Astrocyte (in vitro differentiated cells and primary cell): ENCODE measurements at regions not wholly inside any gene's neighbourhood (a gene's known extent, or its start where the extent isn't known, plus 50 kb on each side); places are given as distances from the start of the nearest gene placed in this dataset.

Experiments used
- DNase-seq: peaks from one replicate; pipeline ENCODE4 v3.0.0-alpha.2; 2010; ENCODE audit warnings: low read depth
- FAIRE-seq: peaks from 2 replicates; lab custom pipeline; 2011; peaks lifted over from hg19 to GRCh38; lab: Jason Lieb, UNC
- H2AFZ ChIP-seq: 2 replicates; pipeline ENCODE4 v1.6.0; 2012; ENCODE audit warnings: low read depth, low read length, inconsistent platforms
- H3K27ac ChIP-seq: 2 replicates; pipeline ENCODE4 v1.5.1; 2011; ENCODE audit warnings: low read depth, low read length, inconsistent platforms
- H3K27me3 ChIP-seq: 2 replicates; pipeline ENCODE4 v1.6.0; 2011; ENCODE audit warnings: low read length, inconsistent platforms; ENCODE audit not compliant: insufficient read depth
- H3K36me3 ChIP-seq: 2 replicates; pipeline ENCODE4 v1.5.1; 2011; ENCODE audit warnings: low read length, inconsistent platforms; ENCODE audit not compliant: insufficient read depth
- H3K4me1 ChIP-seq: 2 replicates; pipeline ENCODE4 v1.5.1; 2011; ENCODE audit warnings: low read length, inconsistent platforms; ENCODE audit not compliant: insufficient read depth
- H3K4me2 ChIP-seq: 2 replicates; pipeline ENCODE4 v1.6.0; 2012; ENCODE audit warnings: low read length, inconsistent platforms
- H3K4me3 ChIP-seq: 2 replicates; pipeline ENCODE4 v1.5.1; 2011; ENCODE audit warnings: low read depth, mild to moderate bottlenecking, low read length, inconsistent platforms; ENCODE audit not compliant: insufficient read depth
- H3K79me2 ChIP-seq: 2 replicates; pipeline ENCODE4 v1.6.0; 2012; ENCODE audit warnings: mild to moderate bottlenecking, low read length, inconsistent platforms; ENCODE audit not compliant: insufficient read depth
- H3K9ac ChIP-seq: 2 replicates; pipeline ENCODE4 v1.6.0; 2012; ENCODE audit warnings: mild to moderate bottlenecking, low read length, inconsistent platforms
- H3K9me3 ChIP-seq: 2 replicates; pipeline ENCODE4 v1.5.1; 2012; ENCODE audit warnings: low read depth, mild to moderate bottlenecking, low read length, inconsistent platforms; ENCODE audit not compliant: insufficient read depth
- H4K20me1 ChIP-seq: 2 replicates; pipeline ENCODE4 v1.6.0; 2012; ENCODE audit warnings: low read length, inconsistent platforms; ENCODE audit not compliant: insufficient read depth
- H3K27ac Mint-ChIP-seq: one replicate; pipeline ENCODE4 v1.8.0; 2021; ENCODE audit warnings: mild to moderate bottlenecking, mixed read lengths; ENCODE audit not compliant: unreplicated experiment
- H3K27me3 Mint-ChIP-seq: one replicate; pipeline ENCODE4 v1.8.0; 2021; ENCODE audit warnings: low read depth, mixed read lengths; ENCODE audit not compliant: unreplicated experiment
- H3K36me3 Mint-ChIP-seq: one replicate; pipeline ENCODE4 v1.8.0; 2021; ENCODE audit warnings: low read depth, mixed read lengths; ENCODE audit not compliant: unreplicated experiment
- H3K4me1 Mint-ChIP-seq: one replicate; pipeline ENCODE4 v1.8.0; 2021; ENCODE audit warnings: low read depth, mixed read lengths; ENCODE audit not compliant: unreplicated experiment
- H3K4me3 Mint-ChIP-seq: one replicate; pipeline ENCODE4 v1.8.0; 2021; ENCODE audit warnings: mild to moderate bottlenecking, moderate library complexity, mixed read lengths; ENCODE audit not compliant: unreplicated experiment
- H3K9me3 Mint-ChIP-seq: one replicate; pipeline ENCODE4 v1.8.0; 2021; ENCODE audit warnings: mild to moderate bottlenecking, mixed read lengths; ENCODE audit not compliant: unreplicated experiment
- CTCF ChIP-seq: IDR thresholded peaks from 2 replicates; pipeline ENCODE4 v1.5.1; 2011; ENCODE audit warnings: low read depth, mild to moderate bottlenecking, inconsistent platforms, low read length, moderate library complexity; ENCODE audit not compliant: insufficient read depth
- EZH2 ChIP-seq: IDR thresholded peaks from 2 replicates; pipeline ENCODE4 v1.6.1; 2012; ENCODE audit warnings: mild to moderate bottlenecking, low read length, inconsistent platforms; ENCODE audit not compliant: insufficient read depth

- Histone ChIP-seq H3K4me2 (no peak overlapping the region), H4K20me1 (no peaks in the 10 kb centered on the region), H2AFZ (no peak overlapping the region), H3K79me2 (no peaks in the 10 kb centered on the region), H3K9ac (no peak overlapping the region), H3K27ac (no peak overlapping the region), H3K4me3 (no peak overlapping the region), H3K4me1 (peaks cover 12% of the 10 kb centered on the region), H3K9me3 (no peaks in the 10 kb centered on the region), H3K27me3 (no peaks in the 10 kb centered on the region), H3K36me3 (no peaks in the 10 kb centered on the region)
- no peak for TF ChIP-seq EZH2
- TF ChIP-seq CTCF = no peak
- Mint-ChIP-seq H3K36me3 (no peaks in the 10 kb centered on the region), H3K9me3 (peaks cover 10% of the 10 kb centered on the region), H3K4me3 (no peak overlapping the region), H3K27ac (no peak overlapping the region), H3K27me3 (no peaks in the 10 kb centered on the region), H3K4me1 (peaks cover 14% of the 10 kb centered on the region)
- DNase-seq (no peak), FAIRE-seq (no peak)
Observed at GRCh38 chr2:167400546-167400945, 512.3 kb downstream of the XIRP2 start.

DNA sequence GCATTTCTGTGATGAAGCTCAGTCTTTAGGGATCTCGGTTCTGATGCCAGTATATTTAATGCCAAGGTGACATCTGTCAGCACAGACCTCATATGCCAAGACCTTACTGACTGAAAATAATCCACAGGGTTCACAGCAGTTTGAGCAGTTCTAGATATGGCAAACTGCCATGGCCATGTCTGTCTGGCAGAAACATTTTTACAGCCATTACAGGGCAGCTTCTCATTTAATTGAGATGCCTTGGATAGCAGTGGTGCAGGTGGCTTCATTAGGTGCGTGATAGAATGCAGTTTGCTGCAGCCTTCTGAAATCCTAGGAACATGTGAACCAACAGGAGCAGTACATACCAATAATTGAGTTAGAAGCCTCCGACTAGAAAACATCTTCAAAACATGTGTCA is 510.6 kb downstream of the XIRP2 start:
- Histone ChIP-seq H3K36me3 (no peaks in the 10 kb centered on the region), H3K27me3 (no peaks in the 10 kb centered on the region), H3K4me3 (no peak overlapping the region), H3K9ac (no peak overlapping the region), H3K4me1 (no peaks in the 10 kb centered on the region), H4K20me1 (no peaks in the 10 kb centered on the region), H2AFZ (no peak overlapping the region), H3K4me2 (no peak overlapping the region), H3K79me2 (no peaks in the 10 kb centered on the region), H3K9me3 (no peaks in the 10 kb centered on the region), H3K27ac (no peak overlapping the region)
- Mint-ChIP-seq H3K4me1 (peaks cover 4% of the 10 kb centered on the region), H3K27me3 (no peaks in the 10 kb centered on the region), H3K9me3 (peaks cover 6% of the 10 kb centered on the region), H3K36me3 (no peaks in the 10 kb centered on the region), H3K4me3 (no peak overlapping the region), H3K27ac (no peak overlapping the region)
- TF ChIP-seq CTCF (no peak), EZH2 (no peak)
- no peak for FAIRE-seq
- DNase-seq = no peak

- H3K9me3 ChIP-seq = no peaks in the 10 kb centered on the region
- no peak overlapping the region for H3K9ac ChIP-seq
- H3K79me2 ChIP-seq = no peaks in the 10 kb centered on the region
- H3K27ac ChIP-seq = no peak overlapping the region
- TF ChIP-seq EZH2 = no peak
- TF ChIP-seq CTCF = no peak
- Mint-ChIP-seq H3K27ac (no peak overlapping the region), H3K27me3 (no peaks in the 10 kb centered on the region), H3K4me1 (peaks cover 3% of the 10 kb centered on the region), H3K36me3 (no peaks in the 10 kb centered on the region), H3K4me3 (no peak overlapping the region), H3K9me3 (no peaks in the 10 kb centered on the region)
- no peaks in the 10 kb centered on the region for H3K27me3 ChIP-seq
- FAIRE-seq (no peak), DNase-seq (no peak)
- no peak overlapping the region for H3K4me2 ChIP-seq
- no peaks in the 10 kb centered on the region for H3K4me1 ChIP-seq
- no peaks in the 10 kb centered on the region for H3K36me3 ChIP-seq
- no peak overlapping the region for H3K4me3 ChIP-seq
- no peaks in the 10 kb centered on the region for H4K20me1 ChIP-seq
- H2AFZ ChIP-seq = no peak overlapping the region
Observed at GRCh38 chr2:167388901-167389300, 500.6 kb downstream of the XIRP2 start.
